HepG2 (cell line): ENCODE measurements at regions not wholly inside any gene's neighbourhood (a gene's known extent, or its start where the extent isn't known, plus 50 kb on each side); places are given as distances from the start of the nearest gene placed in this dataset.
A peak's percentile ranks its signal among the peaks of the same experiment; 100 is the strongest.

Experiments
- ATAC-seq: fragments of 200-7000 bp; cut with Tn5 transposase; 3 replicates; pipeline ENCODE4 v1.9.1; 2020; ENCODE audit warnings: mild to moderate bottlenecking, moderate library complexity
- BruUV-seq: library from RNA; stranded (reverse); fragments of 400-500 nt; replicated peaks from 2 replicates; lab custom pipeline; 2021; lab: Mats Ljungman, UMichigan
- CTCF ChIA-PET: fragments of 300-600 bp; formaldehyde crosslinking; extraction: SDS; loops from one replicate; lab custom pipeline; 2021; ENCODE audit warnings: low total read pairs, inconsistent platforms, low intra/inter-chr PET ratio; lab: Yijun Ruan, JAX
- POLR2A ChIA-PET: fragments of 350-600 bp; sonication (Branson Sonifier 250); formaldehyde crosslinking; loops from one replicate; lab custom pipeline; 2020; ENCODE audit warnings: antibody characterized with exemption, inconsistent platforms; lab: Yijun Ruan, JAX
- DNase-seq: peaks from one replicate; pipeline ENCODE4 v3.0.0-alpha.2; 2015; ENCODE audit warnings: low spot score
- FAIRE-seq: peaks from 3 replicates; lab custom pipeline; 2011; peaks lifted over from hg19 to GRCh38; lab: Jason Lieb, UNC
- H2AFZ ChIP-seq: one replicate; pipeline ENCODE4 v1.6.1; 2011; ENCODE audit warnings: low read length, inconsistent platforms
- H3K27ac ChIP-seq: fragments of 300-600 bp; 3 replicates; pipeline ENCODE4 v1.8.0; 2011; ENCODE audit warnings: mixed run types, mild to moderate bottlenecking, mixed read lengths, low read length, inconsistent platforms; ENCODE audit not compliant: insufficient read depth; ENCODE audit errors: extremely low read length
- H3K27me3 ChIP-seq, 2 experiments: fragments of 200-600 bp in 1 of 2; 2 replicates in 1 of 2; 3 replicates in 1 of 2; pipeline versions ENCODE4 v1.6.0 to v1.8.0; 2011; ENCODE audit warnings: low read length in 2 of 2, mild to moderate bottlenecking in 2 of 2, moderate library complexity in 2 of 2, inconsistent platforms in 1 of 2; ENCODE audit not compliant: insufficient read depth in 2 of 2, control insufficient read depth in 1 of 2
- H3K36me3 ChIP-seq, 2 experiments: fragments of 200-600 bp in 1 of 2; replicated peaks in 1 of 2; 2 replicates in 1 of 2; 3 replicates in 1 of 2; pipeline versions ENCODE4 v1.5.1 to v1.8.0; 2011; ENCODE audit warnings: low read length in 2 of 2, inconsistent platforms in 1 of 2; ENCODE audit not compliant: insufficient read depth in 2 of 2, control insufficient read depth in 1 of 2
- H3K4me1 ChIP-seq: 2 replicates; pipeline ENCODE4 v1.5.1; 2012; ENCODE audit warnings: low read length, inconsistent platforms; ENCODE audit not compliant: insufficient read depth
- H3K4me2 ChIP-seq: 2 replicates; pipeline ENCODE4 v1.6.0; 2011; ENCODE audit warnings: low read depth, low read length, inconsistent platforms
- H3K4me3 ChIP-seq, 3 experiments: fragments of 200-600 bp in 1 of 3; sonication (generic), shearing (Covaris generic) in 1 of 3; replicated peaks in 1 of 3; 2 replicates each; pipeline ENCODE4 v1.5.1; 2011 to 2016; ENCODE audit warnings: low read length in 3 of 3, inconsistent platforms in 2 of 3, low read depth in 2 of 3, mild to moderate bottlenecking in 2 of 3, control low read depth in 1 of 3, mixed read lengths in 1 of 3; ENCODE audit not compliant: insufficient read depth in 1 of 3
- H3K79me2 ChIP-seq: one replicate; pipeline ENCODE4 v1.6.1; 2011; ENCODE audit warnings: low read length, inconsistent platforms; ENCODE audit not compliant: insufficient read depth
- H3K9ac ChIP-seq: 2 replicates; pipeline ENCODE4 v1.6.0; 2011; ENCODE audit warnings: mild to moderate bottlenecking, low read depth, low read length, inconsistent platforms; ENCODE audit not compliant: insufficient read depth
- H3K9me3 ChIP-seq: 2 replicates; pipeline ENCODE4 v1.5.1; 2012; ENCODE audit warnings: mild to moderate bottlenecking, low read length
- H4K20me1 ChIP-seq: 2 replicates; pipeline ENCODE4 v1.6.0; 2011; ENCODE audit warnings: inconsistent platforms, mild to moderate bottlenecking, low read length, moderate library complexity; ENCODE audit not compliant: insufficient read depth
- FOXC1 ChIP-seq: sonication (generic); formaldehyde crosslinking; IDR thresholded peaks from 2 replicates; pipeline ENCODE4 v1.8.0; 2022; ENCODE audit warnings: mild to moderate bottlenecking, missing genetic modification reagents, borderline replicate concordance
- SMC3 ChIP-seq: IDR thresholded peaks from 2 replicates; pipeline ENCODE4 v1.6.1; 2011; ENCODE audit warnings: low read length, improper control_type of control experiment
- ZNF331 ChIP-seq: sonication (generic); formaldehyde crosslinking; IDR thresholded peaks from 2 replicates; pipeline ENCODE4 v1.4.0; 2020; ENCODE audit warnings: missing genetic modification reagents
- ZNF451 ChIP-seq: sonication (generic); formaldehyde crosslinking; IDR thresholded peaks from 2 replicates; pipeline ENCODE4 v1.5.0; 2020; ENCODE audit warnings: mild to moderate bottlenecking, missing genetic modification reagents
- ZNF510 ChIP-seq: sonication (generic); formaldehyde crosslinking; IDR thresholded peaks from 2 replicates; pipeline ENCODE4 v1.4.0; 2020; ENCODE audit warnings: low read depth, mild to moderate bottlenecking, missing genetic modification reagents
- WGBS: methylation state at CpG from one replicate; pipeline ENCODE4 v1.1.6; 2017; ENCODE audit warnings: low lambda C conversion rate; 5-methylcytosine and 5-hydroxymethylcytosine counted together
- in situ Hi-C: cut with HindIII; loops from 2 replicates; pipeline ENCODE4 v1.10.0; 2017; ENCODE audit warnings: low pct_unique_long_range_greater_than_20kb; ENCODE audit not compliant: extremely low pct_ligation_motif_present
- intact Hi-C: fragments of 100-400 bp; cut with micrococcal nuclease; formaldehyde crosslinking; loops from one replicate; pipeline ENCODE4 v1.10.0; 2022; ENCODE audit not compliant: unreplicated experiment
- TF ChIP-seq, protein P1 (sequence below): sonication (generic); formaldehyde crosslinking; IDR thresholded peaks from 2 replicates; pipeline ENCODE4 v1.5.0; 2020; ENCODE audit warnings: missing genetic modification reagents, mild to moderate bottlenecking, borderline replicate concordance
- TF ChIP-seq, protein P2 (sequence below): sonication (generic); formaldehyde crosslinking; IDR thresholded peaks from 2 replicates; pipeline ENCODE4 v1.5.1; 2020; ENCODE audit warnings: mild to moderate bottlenecking, missing genetic modification reagents, moderate library complexity

DNA sequence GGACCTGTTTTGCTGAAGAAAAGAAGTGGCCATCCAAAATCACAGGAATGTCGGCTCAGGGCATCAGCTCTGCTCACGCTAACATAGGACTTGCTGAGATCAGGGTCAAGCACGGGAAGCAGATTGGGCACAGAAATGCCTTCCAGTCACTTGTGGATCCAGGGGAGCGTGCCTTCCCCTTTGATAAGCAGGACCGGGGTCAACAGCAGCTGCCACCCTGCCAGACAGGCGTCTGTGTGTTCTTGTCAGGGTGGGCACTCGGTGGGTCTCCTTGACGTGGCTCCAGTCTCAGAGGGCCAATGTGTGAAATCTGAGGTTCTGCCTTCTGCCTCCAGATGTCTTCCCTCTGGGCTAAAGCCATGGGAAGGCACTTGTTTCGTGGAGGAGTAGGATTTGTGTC lies 313.7 kb upstream of the IRX4 start:
- ChIA-PET CTCF (no interaction called here), POLR2A (no interaction called here)
- FAIRE-seq (no peak), ATAC-seq (no peak), DNase-seq (no peak)
- Histone ChIP-seq H3K27me3 (peaks cover 0 to 31% of the 10 kb centered on the region in 2 experiments; a peak in 3 of 5 replicates), H3K79me2 (no peaks in the 10 kb centered on the region), H3K9ac (no peak overlapping the region), H3K27ac (no peak overlapping the region), H3K4me1 (no peaks in the 10 kb centered on the region), H3K9me3 (peaks cover 9% of the 10 kb centered on the region; the same call in 1 of the 2 replicates), H2AFZ (no peak overlapping the region), H3K4me3 (no peak overlapping the region), H3K4me2 (no peak overlapping the region), H3K36me3 (no peaks in the 10 kb centered on the region), H4K20me1 (no peaks in the 10 kb centered on the region)
- 8% methylated on average over 3 of the region's 9 CpGs for WGBS
- BruUV-seq: no TSS peak
- intact Hi-C loops (no loop called here), in situ Hi-C loops (no loop called here)
- TF ChIP-seq, protein P1, sequence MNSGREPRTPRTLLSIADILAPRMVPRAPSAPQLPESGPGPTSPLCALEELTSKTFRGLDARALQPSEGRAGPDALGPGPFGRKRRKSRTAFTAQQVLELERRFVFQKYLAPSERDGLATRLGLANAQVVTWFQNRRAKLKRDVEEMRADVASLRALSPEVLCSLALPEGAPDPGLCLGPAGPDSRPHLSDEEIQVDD: no peak
- TF ChIP-seq SMC3 (no peak), ZNF451 (no peak), FOXC1 (CRISPR knock-in tag) (no peak)
- TF ChIP-seq, protein P2, sequence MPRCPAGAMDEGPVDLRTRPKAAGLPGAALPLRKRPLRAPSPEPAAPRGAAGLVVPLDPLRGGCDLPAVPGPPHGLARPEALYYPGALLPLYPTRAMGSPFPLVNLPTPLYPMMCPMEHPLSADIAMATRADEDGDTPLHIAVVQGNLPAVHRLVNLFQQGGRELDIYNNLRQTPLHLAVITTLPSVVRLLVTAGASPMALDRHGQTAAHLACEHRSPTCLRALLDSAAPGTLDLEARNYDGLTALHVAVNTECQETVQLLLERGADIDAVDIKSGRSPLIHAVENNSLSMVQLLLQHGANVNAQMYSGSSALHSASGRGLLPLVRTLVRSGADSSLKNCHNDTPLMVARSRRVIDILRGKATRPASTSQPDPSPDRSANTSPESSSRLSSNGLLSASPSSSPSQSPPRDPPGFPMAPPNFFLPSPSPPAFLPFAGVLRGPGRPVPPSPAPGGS: no peak

DNA sequence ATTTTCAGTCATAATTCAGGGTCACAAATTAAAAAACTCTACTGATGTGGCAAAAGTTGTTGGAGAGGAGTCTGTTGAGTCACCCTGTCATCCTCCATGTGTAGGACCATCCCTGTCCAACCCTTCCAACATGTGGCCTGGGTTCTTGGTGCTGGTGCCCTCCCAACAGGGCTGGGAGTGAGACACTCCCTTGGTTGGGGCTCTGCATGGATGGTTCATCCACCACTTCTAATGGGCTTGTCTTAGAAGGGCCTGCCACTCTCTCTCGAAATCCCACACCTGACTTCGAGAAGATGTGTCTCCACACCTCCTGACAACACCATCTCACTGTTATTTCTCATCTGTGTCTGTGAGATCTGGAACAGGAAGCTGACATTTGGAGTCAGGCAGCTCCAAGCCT lies 312.2 kb upstream of the IRX4 start:
- no peak overlapping the region for H2AFZ ChIP-seq
- H3K36me3 ChIP-seq: no peaks in the 10 kb centered on the region
- H4K20me1 ChIP-seq: no peaks in the 10 kb centered on the region
- ATAC-seq: no peak
- in situ Hi-C loops: no loop called here
- TF ChIP-seq ZNF510 (CRISPR knock-in tag): no peak
- TF ChIP-seq ZNF331 (CRISPR knock-in tag): peak; percentile 98
- TF ChIP-seq, all 625 proteins: peak for 1
- DNase-seq (no peak), FAIRE-seq (no peak)
- Histone ChIP-seq H3K4me3 (no peak overlapping the region), H3K9me3 (peaks cover 9% of the 10 kb centered on the region; the same call in 1 of the 2 replicates), H3K4me2 (no peak overlapping the region), H3K9ac (no peak overlapping the region), H3K79me2 (no peaks in the 10 kb centered on the region), H3K4me1 (no peaks in the 10 kb centered on the region), H3K27me3 (peaks cover 0 to 24% of the 10 kb centered on the region in 2 experiments; a peak in 3 of 5 replicates), H3K27ac (no peak overlapping the region)
- WGBS: 0% methylated on average over 2 of the region's 2 CpGs
- intact Hi-C loops: no loop called here
- CTCF ChIA-PET: no interaction called here
- no TSS peak for BruUV-seq
- POLR2A ChIA-PET: no interaction called here
